ENCODE measurements at regions not wholly inside any gene's neighbourhood (a gene's known extent, or its start where the extent isn't known, plus 50 kb on each side); places are given as distances from the start of the nearest gene placed in this dataset.
"Not testable (repeated sequence)": the region's sequence is repeated elsewhere in the genome, so short reads cannot be mapped to it uniquely, and the experiment has no call there.

- FAIRE-seq (no peak), DNase-seq (ENCODE audit: insufficient read length, low spot score) (no peak)
These were observed 1156.0 kb downstream of the PCDH9 start for GRCh38 chr13:66074018-66074615.

- FAIRE-seq; DNase-seq (ENCODE audit: insufficient read length, low spot score): not testable (repeated sequence)
These were observed 1158.0 kb downstream of the PCDH9 start for GRCh38 chr13:66072097-66072496.

- no peak for FAIRE-seq
- DNase-seq (ENCODE audit: insufficient read length, low spot score): no peak
These were observed 1158.5 kb downstream of the PCDH9 start for GRCh38 chr13:66071608-66072007.

- DNase-seq (ENCODE audit: insufficient read length, low spot score) (no peak), FAIRE-seq (no peak)
These were observed 1159.1 kb downstream of the PCDH9 start for GRCh38 chr13:66071029-66071428.

GRCh38 chr13:66069570-66069969 lies 1160.6 kb downstream of the PCDH9 start:
- DNase-seq (ENCODE audit: insufficient read length, low spot score) (no peak), FAIRE-seq (no peak)

GRCh38 chr13:66068683-66069082 lies 1161.5 kb downstream of the PCDH9 start:
- no peak for DNase-seq (ENCODE audit: insufficient read length, low spot score)
- FAIRE-seq: no peak

GRCh38 chr13:66048888-66049287 lies 1181.2 kb downstream of the PCDH9 start:
- FAIRE-seq: no peak
- no peak for DNase-seq (ENCODE audit: insufficient read length, low spot score)

- no peak for FAIRE-seq
- no peak for DNase-seq (ENCODE audit: insufficient read length, low spot score)
These were observed 1189.6 kb downstream of the PCDH9 start for GRCh38 chr13:66040506-66040905.

- FAIRE-seq (no peak), DNase-seq (ENCODE audit: insufficient read length, low spot score) (no peak)
These were observed 1193.0 kb downstream of the PCDH9 start for GRCh38 chr13:66037096-66037495.

GRCh38 chr13:66036636-66037035 lies 1193.5 kb downstream of the PCDH9 start:
- no peak for DNase-seq (ENCODE audit: insufficient read length, low spot score)
- no peak for FAIRE-seq

- DNase-seq (ENCODE audit: insufficient read length, low spot score) (no peak), FAIRE-seq (no peak)
These were observed 1194.0 kb downstream of the PCDH9 start for GRCh38 chr13:66036024-66036614.

- no peak for FAIRE-seq
- DNase-seq (ENCODE audit: insufficient read length, low spot score): no peak
These were observed 1196.2 kb downstream of the PCDH9 start for GRCh38 chr13:66033924-66034323.

- DNase-seq (ENCODE audit: insufficient read length, low spot score) (no peak), FAIRE-seq (no peak)
These were observed 1208.3 kb downstream of the PCDH9 start for GRCh38 chr13:66021846-66022245.

GRCh38 chr13:66014771-66015170 lies 1215.4 kb downstream of the PCDH9 start:
- DNase-seq (ENCODE audit: insufficient read length, low spot score): no peak
- no peak for FAIRE-seq

- FAIRE-seq: no peak
These were observed 1220.9 kb downstream of the PCDH9 start for GRCh38 chr13:66009241-66009640.

GRCh38 chr13:66003558-66003957 lies 1226.6 kb downstream of the PCDH9 start:
- DNase-seq (ENCODE audit: insufficient read length, low spot score) (no peak), FAIRE-seq (no peak)

More at GRCh38 chr13:66009241-66009640, 1220.9 kb downstream of the PCDH9 start:
- no peak for DNase-seq (ENCODE audit: insufficient read length, low spot score)

- DNase-seq (ENCODE audit: insufficient read length, low spot score) (no peak), FAIRE-seq (no peak)
These were observed 1229.0 kb downstream of the PCDH9 start for GRCh38 chr13:66001140-66001539.

GRCh38 chr13:65999411-65999810 lies 1230.7 kb downstream of the PCDH9 start:
- FAIRE-seq (no peak), DNase-seq (ENCODE audit: insufficient read length, low spot score) (no peak)

GRCh38 chr13:65990684-65991083 lies 1239.5 kb downstream of the PCDH9 start:
- no peak for FAIRE-seq

GRCh38 chr13:65985612-65986011 lies 1244.5 kb downstream of the PCDH9 start:
- DNase-seq (ENCODE audit: insufficient read length, low spot score) (no peak), FAIRE-seq (no peak)

More at GRCh38 chr13:65990684-65991083, 1239.5 kb downstream of the PCDH9 start:
- DNase-seq (ENCODE audit: insufficient read length, low spot score): no peak

- DNase-seq (ENCODE audit: insufficient read length, low spot score): no peak
- no peak for FAIRE-seq
These were observed 1252.6 kb downstream of the PCDH9 start for GRCh38 chr13:65977525-65977924.

GRCh38 chr13:65971541-65971940 lies 1258.6 kb downstream of the PCDH9 start:
- FAIRE-seq: no peak
- DNase-seq (ENCODE audit: insufficient read length, low spot score): no peak
